K562 (cell line): ENCODE measurements at regions not wholly inside any gene's neighbourhood (a gene's known extent, or its start where the extent isn't known, plus 50 kb on each side); places are given as distances from the start of the nearest gene placed in this dataset.

Experiments used
- ATAC-seq: fragments of 200-7000 bp; cut with Tn5 transposase; 3 replicates; pipeline ENCODE4 v1.9.1; 2020; ENCODE audit warnings: moderate library complexity
- BruUV-seq: library from RNA; stranded (reverse); fragments of 400-500 nt; replicated peaks from 2 replicates; lab custom pipeline; 2021; lab: Mats Ljungman, UMichigan
- CTCF ChIA-PET: fragments of 300-600 bp; formaldehyde crosslinking; extraction: SDS; loops from one replicate; lab custom pipeline; 2021; ENCODE audit warnings: low intra/inter-chr PET ratio; lab: Yijun Ruan, JAX
- POLR2A ChIA-PET: fragments of 300-600, 350-650 bp; sonication (Branson Sonifier 250); formaldehyde crosslinking; extraction: SDS; loops from one replicate; lab custom pipeline; 2021; ENCODE audit warnings: antibody characterized with exemption, inconsistent platforms; lab: Yijun Ruan, JAX
- DNase-seq, 4 experiments: peaks; one replicate each; pipeline versions ENCODE4 v3.0.0 to v3.0.0-alpha.2; 2011 to 2018; ENCODE audit warnings: low spot score in 3 of 4, mixed read lengths in 3 of 4; ENCODE audit errors: extremely low read depth in 1 of 4
- FAIRE-seq: peaks from 2 replicates; lab custom pipeline; 2011; peaks lifted over from hg19 to GRCh38; lab: Jason Lieb, UNC
- H2AFZ ChIP-seq: 2 replicates; pipeline ENCODE4 v1.6.0; 2011; ENCODE audit warnings: low read depth, low read length, control low read depth, inconsistent platforms
- H3K27ac ChIP-seq: fragments of 200-600 bp; 3 replicates; pipeline ENCODE4 v1.8.0; 2011; ENCODE audit warnings: low read depth, mild to moderate bottlenecking, control low read depth, inconsistent platforms, low read length, moderate library complexity, mixed read lengths; ENCODE audit errors: extremely low read depth
- H3K27me3 ChIP-seq, 2 experiments: fragments of 300-600 bp in 1 of 2; 2 replicates in 1 of 2; 3 replicates in 1 of 2; pipeline versions ENCODE4 v1.6.0 to v1.8.0; 2011; ENCODE audit warnings: inconsistent platforms in 2 of 2, low read length in 2 of 2, mild to moderate bottlenecking in 1 of 2, mixed read lengths in 1 of 2, moderate library complexity in 1 of 2; ENCODE audit not compliant: control insufficient read depth in 2 of 2, insufficient read depth in 2 of 2
- H3K36me3 ChIP-seq: fragments of 300-600 bp; 3 replicates; pipeline ENCODE4 v1.8.0; 2011; ENCODE audit warnings: mild to moderate bottlenecking, low read length, inconsistent platforms; ENCODE audit not compliant: control insufficient read depth, insufficient read depth
- H3K4me1 ChIP-seq, 2 experiments: fragments of 200-600 bp in 1 of 2; replicated peaks in 1 of 2; 2 replicates in 1 of 2; 3 replicates in 1 of 2; pipeline versions ENCODE4 v1.5.1 to v1.8.0; 2011; ENCODE audit warnings: inconsistent platforms in 2 of 2, low read length in 2 of 2, mild to moderate bottlenecking in 1 of 2, mixed read lengths in 1 of 2, moderate library complexity in 1 of 2; ENCODE audit not compliant: control insufficient read depth in 2 of 2, insufficient read depth in 2 of 2
- H3K4me2 ChIP-seq: 2 replicates; pipeline ENCODE4 v1.6.1; 2011; ENCODE audit warnings: low read length, control low read depth, inconsistent platforms, mixed read lengths; ENCODE audit not compliant: insufficient read depth
- H3K4me3 ChIP-seq: fragments of 200-600 bp; sonication (generic), shearing (Covaris generic); 2 replicates; pipeline ENCODE4 v1.5.1; 2016; ENCODE audit warnings: control low read depth, inconsistent platforms
- H3K79me2 ChIP-seq: fragments of 200-600 bp; 3 replicates; pipeline ENCODE4 v1.8.0; 2011; ENCODE audit warnings: low read length, inconsistent platforms; ENCODE audit not compliant: control insufficient read depth, insufficient read depth
- H3K9ac ChIP-seq, 2 experiments: 2 replicates each; pipeline versions ENCODE4 v1.6.0 to v1.6.1; 2011; ENCODE audit warnings: low read depth in 2 of 2, low read length in 2 of 2, control low read depth in 1 of 2, inconsistent platforms in 1 of 2, mild to moderate bottlenecking in 1 of 2, mixed read lengths in 1 of 2; ENCODE audit not compliant: insufficient read depth in 1 of 2
- H3K9me1 ChIP-seq: one replicate; pipeline ENCODE4 v1.6.0; 2011; ENCODE audit warnings: inconsistent platforms, mild to moderate bottlenecking, low read length, moderate library complexity; ENCODE audit not compliant: control insufficient read depth, insufficient read depth
- H3K9me3 ChIP-seq: replicated peaks from 2 replicates; pipeline ENCODE4 v1.5.1; 2011; ENCODE audit warnings: low read depth, low read length, inconsistent platforms; ENCODE audit not compliant: control insufficient read depth, insufficient read depth
- H4K20me1 ChIP-seq: replicated peaks from 2 replicates; pipeline ENCODE4 v1.6.1; 2011; ENCODE audit warnings: low read length, inconsistent platforms, mixed read lengths; ENCODE audit not compliant: control insufficient read depth, insufficient read depth
- HDAC2 ChIP-seq: fragments of 450-650 bp; IDR thresholded peaks from 2 replicates; pipeline ENCODE4 v1.6.1; 2016; ENCODE audit warnings: mild to moderate bottlenecking
- IRF1 ChIP-seq: sonication (generic); formaldehyde crosslinking; IDR thresholded peaks from 2 replicates; pipeline ENCODE4 v1.8.0; 2022; ENCODE audit warnings: missing genetic modification reagents, mild to moderate bottlenecking, borderline replicate concordance
- PML ChIP-seq: IDR thresholded peaks from 2 replicates; pipeline ENCODE4 v1.6.1; 2012; ENCODE audit warnings: low read length, inconsistent platforms
- STAG1 ChIP-seq: sonication (generic); formaldehyde crosslinking; IDR thresholded peaks from 2 replicates; pipeline ENCODE4 v1.5.0; 2020; ENCODE audit warnings: missing genetic modification reagents, borderline replicate concordance
- TFE3 ChIP-seq: fragments of 450-650 bp; formaldehyde crosslinking; IDR thresholded peaks from 2 replicates; pipeline ENCODE4 v1.4.0; 2020; ENCODE audit warnings: mild to moderate bottlenecking, mixed read lengths
- ZBTB40 ChIP-seq, 2 experiments: fragments of 450-650 bp in 1 of 2; sonication (generic) in 1 of 2; formaldehyde crosslinking in 1 of 2; IDR thresholded peaks; 2 replicates each; pipeline versions ENCODE4 v1.7.1 to v1.9.0; 2016 to 2022; ENCODE audit warnings: inconsistent platforms in 1 of 2, mild to moderate bottlenecking in 1 of 2, missing genetic modification reagents in 1 of 2
- ZNF644 ChIP-seq: fragments of 200-800 bp; sonication (Bioruptor generic); IDR thresholded peaks from 2 replicates; pipeline ENCODE4 v1.6.1; 2016; ENCODE audit warnings: low read depth, missing genetic modification characterization, missing compliant biosample characterization
- WGBS: fragments of 100-300 bp; shearing (Covaris generic); methylation state at CpG from one replicate; pipeline ENCODE4 v1.1.6; 2016; ENCODE audit warnings: low coverage, mixed read lengths; ENCODE audit not compliant: insufficient coverage; ENCODE audit errors: missing lambda C conversion rate; 5-methylcytosine and 5-hydroxymethylcytosine counted together
- in situ Hi-C: fragments of 300-500 bp; cut with MboI; formaldehyde crosslinking; loops from 4 replicates; pipeline ENCODE4 v1.15.0; 2018; ENCODE audit warnings: inconsistent platforms, mixed read lengths
- intact Hi-C: fragments of 100-400 bp; cut with micrococcal nuclease; formaldehyde crosslinking; loops from 2 replicates; pipeline ENCODE4 v1.14.2; 2022
- TF ChIP-seq, protein P1 (sequence below): fragments of 450-650 bp; formaldehyde crosslinking; IDR thresholded peaks from 2 replicates; pipeline ENCODE4 v1.4.0; 2020; ENCODE audit warnings: mild to moderate bottlenecking

DNA sequence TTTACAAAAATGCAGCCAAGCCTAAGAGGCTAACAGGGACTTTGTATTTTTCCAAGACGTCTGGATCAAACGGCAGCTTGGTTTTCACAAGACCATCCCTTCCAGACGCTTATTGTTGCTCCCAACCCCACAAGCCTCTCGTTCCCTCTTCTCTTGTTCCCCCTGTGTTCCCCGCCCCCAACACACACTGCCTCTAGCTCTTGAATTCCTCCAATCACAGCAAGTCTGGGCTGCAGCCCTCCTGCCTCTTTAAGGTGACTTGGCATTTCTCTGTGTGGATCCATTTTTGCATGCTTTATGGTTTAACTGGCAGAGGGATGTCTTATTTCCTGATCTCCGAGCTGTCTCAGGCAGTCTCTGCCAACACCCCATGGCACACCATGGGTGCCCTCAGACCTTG is 182.2 kb downstream of the ABHD5 start (continued):
- TF ChIP-seq, protein P1, sequence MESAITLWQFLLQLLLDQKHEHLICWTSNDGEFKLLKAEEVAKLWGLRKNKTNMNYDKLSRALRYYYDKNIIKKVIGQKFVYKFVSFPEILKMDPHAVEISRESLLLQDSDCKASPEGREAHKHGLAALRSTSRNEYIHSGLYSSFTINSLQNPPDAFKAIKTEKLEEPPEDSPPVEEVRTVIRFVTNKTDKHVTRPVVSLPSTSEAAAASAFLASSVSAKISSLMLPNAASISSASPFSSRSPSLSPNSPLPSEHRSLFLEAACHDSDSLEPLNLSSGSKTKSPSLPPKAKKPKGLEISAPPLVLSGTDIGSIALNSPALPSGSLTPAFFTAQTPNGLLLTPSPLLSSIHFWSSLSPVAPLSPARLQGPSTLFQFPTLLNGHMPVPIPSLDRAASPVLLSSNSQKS (CRISPR knock-in tag): no peak
- TF ChIP-seq PML: no peak
- no peak for TF ChIP-seq ZNF644 (tag)

GRCh38 chr3:43873723-43874122 is 183.0 kb downstream of the ABHD5 start:
- ATAC-seq (no peak), FAIRE-seq (no peak), DNase-seq (no peak)
- Histone ChIP-seq H3K4me1 (no peaks in the 10 kb centered on the region), H3K36me3 (no peaks in the 10 kb centered on the region), H2AFZ (no peak overlapping the region), H3K27me3 (peaks cover 6 to 23% of the 10 kb centered on the region in 2 experiments; a peak in 3 of 5 replicates), H3K79me2 (no peaks in the 10 kb centered on the region), H3K9me1 (no peaks in the 10 kb centered on the region), H3K9me3 (no peaks in the 10 kb centered on the region), H4K20me1 (no peaks in the 10 kb centered on the region), H3K4me3 (no peak overlapping the region), H3K4me2 (no peak overlapping the region), H3K9ac (no peak overlapping the region), H3K27ac (no peak overlapping the region)
- ChIA-PET CTCF (no interaction called here), POLR2A (interaction anchor here (0.6 kb wide), 1 partner anchor 465 kb away, joined by 3 read pairs; no protein-coding TSS in a partner anchor)
- in situ Hi-C loops: no loop called here
- BruUV-seq: no TSS peak
- intact Hi-C loops: no loop called here
- 6% methylated on average over 7 of the region's 7 CpGs for WGBS
- TF ChIP-seq STAG1 (CRISPR knock-in tag) (no peak), HDAC2 (no peak), ZBTB40 (IDR thresholded peaks at IDR 0.05) (no peak), ZBTB40 (CRISPR knock-in tag; IDR thresholded peaks at IDR 0.05) (no peak), TFE3 (CRISPR knock-in tag) (no peak), IRF1 (CRISPR knock-in tag) (no peak)
